HL-60/S4 treated with retinoic acid at 250 ng/mL for 4 days and 3 days (cell line): ENCODE measurements at regions not wholly inside any gene's neighbourhood (a gene's known extent, or its start where the extent isn't known, plus 50 kb on each side); places are given as distances from the start of the nearest gene placed in this dataset.
"Not testable (repeated sequence)": the region's sequence is repeated elsewhere in the genome, so short reads cannot be mapped to it uniquely, and the experiment has no call there.

ENCODE experiments used
- in situ Hi-C: fragments of 300-500 bp; cut with MboI; formaldehyde crosslinking; loops from 2 replicates; pipeline ENCODE4 v1.7.0; 2022; ENCODE audit warnings: low sequenced_read_pairs

DNA sequence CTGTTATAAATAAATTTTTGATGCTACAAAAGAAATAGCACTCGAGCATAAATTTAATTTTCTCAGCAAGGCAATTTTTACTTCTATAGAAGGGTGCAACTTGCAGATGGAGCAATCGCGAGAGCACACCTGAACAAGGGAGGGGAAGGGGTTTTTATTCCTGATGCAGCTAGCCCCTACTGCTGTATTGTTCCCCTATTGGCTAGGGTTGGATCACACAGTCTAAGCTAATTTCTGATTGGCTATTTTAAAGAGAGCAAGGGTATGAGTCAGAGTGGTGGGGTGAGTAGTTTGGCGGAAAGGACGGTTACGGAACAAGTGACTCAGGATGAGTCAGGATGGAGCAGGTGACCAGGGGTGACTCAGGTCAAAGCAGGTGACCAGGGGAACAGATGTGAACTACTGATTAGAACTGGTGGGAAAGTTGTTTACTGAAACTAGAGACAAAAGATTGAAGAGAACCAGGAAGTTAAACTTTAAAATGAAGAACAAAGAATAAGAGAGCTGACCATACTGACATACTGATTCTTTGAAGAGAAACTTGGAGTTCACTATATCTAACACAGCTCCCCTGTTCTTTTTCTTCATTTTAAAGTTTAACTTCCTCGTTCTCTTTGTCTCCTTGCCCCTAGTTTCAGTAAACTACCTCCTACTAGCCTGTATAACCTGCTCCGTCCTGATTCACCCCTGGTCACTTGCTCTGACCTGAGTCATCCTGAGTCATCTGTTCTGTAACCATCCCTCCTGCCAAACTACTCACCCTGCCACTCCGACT, 101.9 kb upstream of the SHB start:
- in situ Hi-C loops = not testable (repeated sequence)

- in situ Hi-C loops = not testable (repeated sequence)
Measured at GRCh38 chr9:38170155-38170554, 101.1 kb upstream of the SHB start.

DNA sequence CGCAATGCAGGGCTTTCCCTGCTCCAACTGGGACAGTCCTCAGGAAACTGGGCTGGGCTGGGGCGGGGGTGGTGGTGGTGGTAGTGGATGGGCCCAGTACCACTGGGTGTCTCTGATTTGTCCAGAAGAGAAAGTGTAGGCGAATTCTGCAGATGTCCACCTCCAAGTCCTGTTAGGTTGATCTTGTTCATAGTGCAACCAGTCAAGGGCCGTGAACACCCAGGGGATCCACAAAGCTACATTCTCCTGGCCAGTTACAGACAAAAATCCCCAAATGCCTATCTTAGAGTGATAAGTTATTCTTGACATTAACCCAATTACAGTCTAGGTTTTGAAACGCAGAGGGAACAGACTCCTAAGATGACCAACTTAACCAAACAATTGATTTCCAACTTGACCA, 97.5 kb upstream of the SHB start:
- in situ Hi-C loops = no loop called here

GRCh38 chr9:38164659-38165221, 95.7 kb upstream of the SHB start:
- in situ Hi-C loops = no loop called here

- in situ Hi-C loops = no loop called here
Measured at GRCh38 chr9:38163518-38163917, 94.5 kb upstream of the SHB start.

GRCh38 chr9:38162332-38163211, 93.5 kb upstream of the SHB start:
- in situ Hi-C loops = no loop called here

DNA sequence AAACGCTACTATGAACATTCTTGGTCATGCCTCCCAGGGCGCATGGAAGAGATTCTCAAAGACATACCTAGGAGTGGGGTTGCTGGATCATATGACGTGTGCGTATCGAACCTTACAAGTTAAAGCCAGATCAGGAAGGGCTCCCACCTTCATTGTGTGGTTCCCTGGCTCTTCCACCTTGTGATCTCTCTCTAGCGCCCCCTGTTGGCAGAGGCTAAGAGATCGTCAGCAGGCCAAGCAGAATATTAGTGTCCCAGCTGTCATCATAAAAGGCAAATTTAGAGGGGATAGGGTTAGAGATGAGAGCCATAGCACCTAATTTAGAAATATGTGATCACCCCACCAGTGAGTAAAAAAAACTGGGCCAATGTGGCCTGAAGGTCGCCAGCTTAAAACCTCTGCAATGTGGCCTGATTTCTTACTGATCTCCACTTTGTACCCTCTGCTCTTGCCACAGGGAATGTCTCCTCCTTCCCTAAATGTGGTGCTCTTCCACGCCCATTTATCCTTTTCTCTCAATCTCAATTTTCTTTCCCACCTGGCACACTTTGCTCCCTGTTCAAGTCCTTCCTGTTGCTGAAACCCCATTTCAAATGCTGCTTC, 91.7 kb upstream of the SHB start:
- in situ Hi-C loops = no loop called here

- in situ Hi-C loops = no loop called here
Measured at GRCh38 chr9:38159599-38159998, 90.6 kb upstream of the SHB start.

- in situ Hi-C loops = no loop called here
Measured at GRCh38 chr9:38158628-38159027, 89.6 kb upstream of the SHB start.

GRCh38 chr9:38157711-38158110, 88.7 kb upstream of the SHB start:
- in situ Hi-C loops = no loop called here

DNA sequence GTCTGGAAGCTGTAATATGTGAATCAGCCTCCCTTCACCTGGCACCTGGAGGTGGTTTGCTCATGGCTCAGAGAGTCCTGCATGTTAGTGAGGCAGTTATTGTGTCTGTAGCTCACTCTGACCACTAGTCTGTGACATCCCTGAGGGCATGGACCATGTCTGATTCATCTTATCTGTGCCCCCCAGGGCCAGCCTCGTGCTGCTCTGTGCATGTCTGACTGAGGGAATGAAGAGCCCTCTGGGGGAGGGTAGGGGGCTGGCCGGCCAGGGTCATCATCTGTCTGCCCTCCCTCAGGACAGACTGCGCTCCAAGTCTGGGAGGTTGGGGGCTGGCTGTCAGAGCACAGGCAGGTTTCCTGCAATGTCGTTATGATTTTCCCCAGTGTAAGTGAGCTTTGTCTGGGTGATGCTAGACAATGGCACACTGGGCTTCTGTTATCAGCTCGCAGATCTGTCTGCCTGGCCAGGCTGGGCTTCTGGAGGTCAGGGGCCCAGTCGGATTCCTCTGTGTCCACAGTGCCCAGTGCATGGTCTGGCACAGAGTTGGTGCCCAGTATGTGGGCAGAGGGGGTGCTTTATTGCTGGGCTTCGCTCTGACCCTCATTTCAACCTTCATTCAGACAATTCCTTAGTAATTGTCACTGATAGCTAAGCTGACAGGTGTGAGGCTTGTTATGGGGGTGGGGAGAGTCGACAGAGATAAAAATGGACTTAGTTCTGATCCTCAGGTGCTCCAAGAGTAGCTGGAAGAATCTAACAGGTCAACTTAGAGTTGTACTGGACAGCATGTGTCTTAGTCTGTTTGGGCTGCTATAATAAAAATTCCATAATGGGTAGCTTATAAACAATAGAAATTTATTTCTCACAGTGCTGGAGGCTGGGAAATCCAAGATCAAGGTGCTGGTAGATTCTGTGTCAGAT, 85.7 kb upstream of the SHB start:
- in situ Hi-C loops = no loop called here

DNA sequence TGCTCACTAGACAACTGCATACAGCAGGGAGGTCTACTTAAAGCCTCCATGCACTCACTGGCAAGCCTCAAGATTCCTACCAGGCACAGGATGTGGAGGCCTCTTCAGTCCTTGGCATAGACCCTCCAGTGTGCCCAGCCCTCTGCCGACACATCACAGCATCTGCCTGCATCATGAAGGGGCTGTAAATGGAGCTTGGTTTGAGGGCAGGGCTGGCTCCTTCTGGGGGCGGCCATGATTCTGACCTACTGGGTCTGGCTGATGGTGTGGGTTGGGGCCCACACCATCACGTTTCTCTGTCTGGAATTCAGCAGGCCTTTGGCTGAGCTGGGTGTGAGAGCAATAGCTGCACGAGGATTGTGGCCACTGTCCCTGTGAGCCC, 84.9 kb upstream of the SHB start:
- in situ Hi-C loops = no loop called here

GRCh38 chr9:38153152-38153909, 84.3 kb upstream of the SHB start:
- in situ Hi-C loops = no loop called here

- in situ Hi-C loops = loop anchor here (10.0 kb wide), 1 partner anchor 55 kb away; no protein-coding TSS in a partner anchor
Measured at GRCh38 chr9:38149647-38150046, 80.6 kb upstream of the SHB start.

DNA sequence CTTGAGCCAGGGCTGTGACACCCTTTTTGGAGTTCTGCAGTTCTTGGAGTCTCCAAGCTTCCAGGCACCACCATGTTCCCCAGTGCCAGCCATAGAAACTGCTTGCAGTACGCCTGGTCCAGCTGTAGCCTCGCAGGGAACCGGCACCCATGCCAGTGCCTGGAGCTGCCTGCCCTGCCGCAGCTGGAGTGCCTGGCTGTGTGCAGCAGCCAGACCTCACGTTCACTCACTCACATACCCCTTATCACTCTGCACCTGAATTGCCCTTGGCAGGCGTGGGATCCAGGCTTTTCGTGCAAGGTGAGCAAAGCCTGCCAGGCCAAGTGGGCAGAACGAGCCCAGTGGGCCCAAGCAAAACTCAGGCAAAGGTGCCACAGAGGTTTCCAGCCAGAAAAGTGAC, 77.8 kb upstream of the SHB start:
- in situ Hi-C loops = loop anchor here (10.0 kb wide), 1 partner anchor 58 kb away; no protein-coding TSS in a partner anchor

GRCh38 chr9:38145526-38146053, 76.6 kb upstream of the SHB start:
- in situ Hi-C loops = loop anchor here (10.0 kb wide), 1 partner anchor 59 kb away; no protein-coding TSS in a partner anchor

DNA sequence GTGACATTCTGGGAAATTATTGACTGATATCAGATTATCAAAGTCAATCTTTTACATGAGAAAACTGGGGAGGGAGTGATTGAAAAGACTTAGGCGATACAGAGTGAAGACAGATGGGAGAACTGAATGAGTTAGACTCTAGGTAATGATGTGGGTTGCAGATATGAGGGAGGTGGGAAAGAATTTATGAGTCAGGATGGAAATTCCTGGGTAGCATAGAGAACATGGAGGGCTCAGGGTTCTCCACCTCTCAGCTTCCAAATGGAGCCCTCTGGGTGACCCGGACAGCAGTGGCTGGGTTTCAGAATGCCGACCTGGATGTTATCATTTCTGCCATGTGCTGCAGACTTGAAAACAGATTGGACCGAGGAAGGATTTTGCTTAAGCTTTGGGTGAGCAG, 75.4 kb upstream of the SHB start:
- in situ Hi-C loops = loop anchor here (10.0 kb wide), 1 partner anchor 60 kb away; no protein-coding TSS in a partner anchor

DNA sequence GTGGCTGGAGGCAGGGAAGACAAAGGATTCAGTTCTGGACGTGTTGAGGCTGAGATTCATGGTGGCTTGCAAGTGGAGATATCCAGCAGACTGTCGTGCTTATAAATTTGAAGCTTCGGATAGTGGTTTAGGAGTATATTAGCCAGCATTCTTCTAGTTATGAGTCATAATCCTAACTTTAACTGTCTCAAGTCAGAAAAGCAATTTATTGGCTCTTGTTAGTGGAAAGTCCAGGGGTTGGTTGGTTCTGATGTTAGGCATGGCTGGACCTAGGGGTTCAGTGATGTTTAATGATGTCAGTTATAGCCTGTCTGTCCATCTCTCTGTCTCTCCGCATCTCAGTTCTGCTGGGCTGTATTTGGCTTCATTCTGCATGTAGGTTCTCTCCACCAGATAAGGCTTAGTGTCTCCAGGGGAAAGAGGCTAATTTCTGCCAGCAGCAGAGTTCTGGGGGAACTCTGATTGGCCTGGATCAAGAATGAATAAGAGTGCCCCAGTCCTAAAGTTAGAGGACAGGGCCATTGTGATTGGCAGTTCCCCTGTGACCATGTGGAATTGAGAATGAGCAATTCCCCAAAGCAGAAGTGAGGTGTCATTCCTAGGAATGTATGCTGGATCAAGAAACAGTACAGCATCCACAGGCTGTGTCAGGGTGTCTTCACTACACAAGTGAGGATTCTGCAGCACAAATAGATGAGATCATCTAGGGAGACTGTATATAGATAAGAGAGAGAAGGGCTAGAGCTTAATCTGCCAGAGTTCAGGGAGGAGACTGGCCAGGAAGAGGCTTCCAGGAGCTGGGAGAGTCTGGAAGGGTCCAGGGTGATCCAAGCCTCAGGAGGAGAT, 72.9 kb upstream of the SHB start:
- in situ Hi-C loops = loop anchor here (10.0 kb wide), 1 partner anchor 63 kb away; no protein-coding TSS in a partner anchor
